GM21381 (cell line): ENCODE measurements at regions not wholly inside any gene's neighbourhood (a gene's known extent, or its start where the extent isn't known, plus 50 kb on each side); places are given as distances from the start of the nearest gene placed in this dataset.
"Not testable (repeated sequence)": the region's sequence is repeated elsewhere in the genome, so short reads cannot be mapped to it uniquely, and the experiment has no call there.

Source experiments
- ATAC-seq: cut with Tn5 transposase; IDR thresholded peaks from one replicate; pipeline ENCODE4 v1.9.1; 2021; ENCODE audit warnings: mild to moderate bottlenecking, moderate library complexity; ENCODE audit not compliant: unreplicated experiment

DNA sequence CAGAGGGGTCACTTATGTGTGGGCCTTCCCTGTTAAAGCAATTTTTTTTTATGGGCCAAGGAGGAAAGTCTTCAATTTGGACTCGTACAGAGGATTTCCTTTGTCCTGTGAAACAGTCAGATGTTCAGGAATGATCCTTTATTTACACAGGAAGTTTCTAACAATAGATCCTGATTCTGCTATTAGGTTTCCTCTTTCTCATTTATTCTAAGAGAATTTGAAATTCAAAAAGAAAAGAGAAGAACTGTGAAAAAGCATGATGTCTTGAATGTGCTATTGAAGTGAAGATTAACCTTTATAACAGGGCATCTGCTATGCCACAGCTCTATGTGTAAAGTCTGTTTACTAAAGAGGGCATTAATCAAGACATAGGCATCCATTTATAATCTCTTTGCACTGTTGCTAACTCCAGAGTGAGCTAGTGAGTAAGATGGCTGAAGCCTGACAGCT lies 105.3 kb upstream of the FAM98A start:
- no peak for ATAC-seq

DNA sequence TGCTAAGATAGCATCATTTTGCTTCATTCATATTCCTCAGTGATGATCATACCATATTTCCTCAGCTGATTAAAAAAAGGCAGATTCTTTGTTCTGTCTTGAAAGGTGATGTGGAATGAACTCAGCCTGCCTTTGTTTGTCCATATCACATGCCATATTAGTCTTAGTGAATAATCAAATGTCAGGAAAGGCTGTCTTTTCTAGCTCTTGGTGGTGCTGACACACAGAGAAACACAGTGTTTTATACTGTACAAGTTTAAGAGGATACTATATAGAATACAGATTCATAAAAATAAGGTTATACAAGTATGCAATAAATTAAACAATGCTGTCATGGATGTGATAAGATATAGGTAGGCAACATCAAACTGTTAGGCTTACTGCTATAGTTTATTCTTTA lies 97.1 kb upstream of the FAM98A start:
- no peak for ATAC-seq

DNA sequence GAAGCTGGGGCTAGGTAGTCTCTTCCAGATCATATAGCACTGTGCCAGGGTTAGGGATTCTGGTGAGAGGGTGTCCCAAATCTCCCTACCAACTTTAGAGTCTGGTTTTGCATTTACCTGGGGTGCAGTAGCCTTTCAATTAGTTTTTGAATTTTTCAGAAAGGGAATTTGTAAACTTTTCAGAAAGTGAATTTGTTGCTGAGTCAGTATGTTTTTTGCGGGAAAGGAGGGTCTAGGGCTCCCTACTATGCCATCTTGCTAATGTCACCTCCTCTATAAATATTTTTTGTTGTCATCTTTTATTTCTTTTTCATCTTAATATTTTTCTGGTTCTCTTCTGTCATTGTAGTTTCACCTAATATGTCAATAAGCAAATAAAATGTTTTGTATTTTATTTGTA lies 95.8 kb upstream of the FAM98A start:
- ATAC-seq: no peak

DNA sequence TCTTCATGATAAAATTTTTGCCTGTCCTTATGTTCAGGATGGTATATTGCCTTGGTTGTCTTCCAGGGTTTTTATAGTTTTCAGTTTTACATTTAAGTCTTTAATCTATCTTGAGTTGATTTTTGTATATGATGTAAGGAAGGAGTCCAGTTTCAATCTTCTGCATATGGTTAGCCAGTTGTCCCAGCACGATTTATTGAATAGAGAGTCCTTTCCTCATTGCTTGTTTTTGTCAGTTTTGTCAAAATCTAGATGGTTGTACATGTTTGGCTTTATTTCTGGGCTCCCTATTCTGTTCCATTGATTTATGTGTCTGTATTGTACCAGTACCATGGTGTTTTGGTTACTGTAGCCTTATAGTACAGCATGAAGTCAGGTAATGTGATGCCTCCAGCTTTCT lies 91.6 kb upstream of the FAM98A start:
- ATAC-seq: not testable (repeated sequence)

DNA sequence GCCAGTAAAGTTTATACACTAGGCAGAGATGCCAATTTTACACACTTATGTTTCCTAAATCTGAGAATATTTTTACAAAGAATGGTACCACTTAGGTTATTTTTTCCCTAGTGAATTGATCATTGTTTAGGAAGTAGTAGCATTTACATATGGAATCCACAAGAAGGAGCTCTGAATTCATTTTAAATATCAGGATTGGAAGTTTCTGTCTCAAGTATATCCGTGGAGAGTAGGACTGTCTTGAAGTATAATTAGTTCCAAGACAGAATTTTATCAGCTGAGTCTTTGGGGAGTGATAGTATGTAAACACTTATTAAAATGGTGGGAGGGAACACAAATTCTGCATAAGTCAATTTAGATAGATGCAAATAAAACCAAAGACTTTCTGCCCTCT lies 82.3 kb upstream of the FAM98A start:
- no peak for ATAC-seq

DNA sequence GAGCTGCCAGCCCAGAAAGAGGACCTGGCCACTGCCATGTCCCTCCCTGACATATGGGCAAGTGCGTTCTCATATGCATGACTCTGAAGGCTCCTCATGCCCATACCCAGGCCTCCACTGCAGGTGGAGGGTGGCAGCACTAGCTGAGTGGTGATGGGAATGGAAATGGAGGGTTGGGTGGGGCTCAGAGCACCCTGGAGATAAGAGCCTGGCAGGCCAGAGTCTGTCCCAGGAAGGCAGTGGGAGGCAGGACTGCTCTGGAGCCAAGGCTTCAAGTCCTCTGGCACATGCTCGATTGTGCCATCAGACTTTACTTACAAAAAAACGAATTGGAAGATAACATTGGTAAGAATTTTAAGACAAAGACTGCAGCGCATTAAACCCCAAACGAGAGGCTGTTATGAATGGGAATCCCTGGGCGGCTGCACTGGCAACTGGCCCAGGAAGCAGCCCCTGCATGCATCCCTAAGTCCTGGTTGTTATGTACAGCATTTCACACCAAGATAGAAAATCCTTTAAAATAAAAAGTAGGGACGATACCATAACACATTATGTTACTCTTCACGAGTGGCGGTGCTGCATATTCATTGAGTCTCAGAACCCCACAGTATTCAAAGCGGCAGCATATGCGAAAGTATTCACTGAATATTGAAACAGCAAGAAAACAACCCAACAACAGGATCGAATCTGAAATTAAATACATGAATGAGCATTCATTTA lies 81.7 kb upstream of the FAM98A start:
- ATAC-seq: no peak

DNA sequence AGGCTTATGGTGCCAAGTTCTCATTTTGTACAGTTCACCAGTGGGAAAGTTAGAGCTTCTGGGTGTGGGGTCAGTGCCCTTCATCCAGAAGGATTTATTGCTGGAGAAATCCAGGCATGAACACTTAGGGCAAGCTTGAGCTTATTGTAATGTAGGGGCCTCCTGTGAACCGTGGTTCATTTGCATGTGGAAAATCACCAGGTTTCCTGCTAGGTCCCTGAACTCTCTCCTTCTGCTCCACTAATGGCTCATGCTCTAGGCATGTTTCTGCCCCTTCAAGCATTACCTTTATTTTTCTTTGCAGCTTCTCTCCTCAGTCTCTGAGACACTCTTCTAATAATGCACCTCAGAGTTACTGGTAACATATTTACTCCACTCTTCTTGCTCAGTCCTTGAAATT lies 79.3 kb upstream of the FAM98A start:
- no peak for ATAC-seq

DNA sequence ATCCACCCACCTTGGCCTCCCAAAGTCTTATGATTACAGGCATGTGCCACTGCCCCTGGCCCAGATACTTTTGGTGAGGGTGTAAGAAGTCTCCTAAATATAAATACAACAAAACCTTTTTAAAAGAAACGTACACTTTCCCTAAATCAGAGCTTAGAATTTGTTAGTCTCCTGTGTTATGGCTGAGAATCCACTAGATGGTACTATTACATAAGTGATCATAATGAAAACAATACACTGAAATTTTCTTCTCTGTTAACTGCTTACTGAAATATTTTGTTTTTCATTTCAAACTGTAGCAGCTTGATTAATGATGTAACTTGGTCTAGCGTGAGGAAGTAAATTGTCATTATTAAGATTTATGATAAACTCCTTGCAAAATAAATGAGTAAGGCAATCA lies 74.8 kb upstream of the FAM98A start:
- ATAC-seq: no peak

DNA sequence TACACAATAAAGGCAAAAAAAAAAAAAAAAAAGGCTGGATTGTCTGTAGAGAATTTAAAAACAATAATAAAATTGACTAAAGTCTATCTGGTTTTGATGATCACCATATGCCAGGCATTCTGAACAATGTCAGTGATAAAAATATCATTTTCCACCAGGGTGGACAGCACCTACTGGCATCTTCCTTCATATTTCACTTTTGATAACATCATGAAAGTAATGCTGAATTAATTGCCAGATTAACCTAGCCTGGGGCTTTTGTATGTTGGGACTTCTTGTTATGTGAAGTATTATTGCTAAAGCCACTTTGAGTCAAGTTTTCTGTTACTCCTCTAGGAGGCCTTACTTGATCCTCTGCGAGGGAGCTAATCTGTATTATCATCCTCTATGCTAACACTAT lies 73.8 kb upstream of the FAM98A start:
- ATAC-seq: no peak

DNA sequence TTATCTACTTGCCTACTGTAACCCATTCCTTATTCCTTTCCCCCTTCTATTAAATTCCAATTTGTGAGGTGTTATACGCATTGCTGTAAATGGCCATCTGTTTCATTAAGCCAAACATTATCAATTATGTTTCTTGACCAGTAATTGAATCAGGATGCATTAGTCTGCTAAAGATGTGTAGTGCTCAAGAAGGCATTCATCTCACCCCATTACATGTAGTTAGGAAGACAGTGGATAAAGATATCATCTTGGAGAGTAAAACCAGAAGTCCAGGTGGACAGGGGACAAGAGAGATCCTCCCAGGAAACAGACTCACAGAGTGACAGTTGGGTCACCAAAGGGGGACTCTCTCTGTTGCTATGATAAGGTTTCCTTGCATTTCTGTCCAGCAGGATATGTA lies 73.3 kb upstream of the FAM98A start:
- no peak for ATAC-seq

DNA sequence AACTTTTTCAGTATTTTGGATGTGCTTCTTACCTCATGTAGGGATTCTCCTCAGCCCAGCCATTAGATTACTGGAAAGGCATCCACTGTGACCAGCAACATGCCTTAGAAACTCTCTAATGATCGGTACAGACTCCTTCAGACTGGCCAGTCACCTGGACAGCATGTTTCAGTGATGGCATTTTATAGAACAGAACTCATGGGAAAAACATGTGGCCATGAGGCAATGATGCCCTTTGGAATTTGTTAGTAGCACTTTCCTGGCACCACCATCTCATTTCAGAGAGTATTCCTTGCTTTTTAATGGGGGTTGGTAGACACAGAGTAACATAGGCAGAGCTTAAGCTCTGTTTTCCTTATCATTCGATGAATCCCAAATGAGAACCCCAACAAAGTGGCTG lies 72.1 kb upstream of the FAM98A start:
- no peak for ATAC-seq

DNA sequence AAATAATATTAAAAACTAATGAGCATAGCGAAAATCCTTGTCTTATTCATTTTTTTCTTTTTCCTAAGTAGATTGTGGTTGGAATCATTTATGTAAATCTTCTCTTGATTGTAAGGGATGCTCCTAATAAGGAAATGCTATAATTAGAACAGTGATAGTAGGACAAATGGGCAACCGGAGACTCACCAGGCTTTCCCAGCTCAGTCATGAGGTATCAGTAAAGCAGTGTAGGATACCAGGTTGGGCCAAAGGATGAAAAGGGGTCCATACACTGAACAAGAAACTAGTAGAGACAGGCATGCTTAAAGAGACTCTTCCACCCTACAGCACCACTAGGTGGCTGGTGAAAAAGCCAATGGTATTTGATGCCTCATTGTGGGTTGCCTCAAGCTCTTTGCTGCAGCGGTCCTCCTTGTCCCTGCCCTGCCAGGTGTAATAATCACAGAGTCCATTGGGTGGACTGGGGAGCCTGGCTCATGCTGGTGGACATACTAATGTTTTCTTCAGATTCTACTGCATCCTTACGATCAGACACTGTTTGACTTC lies 71.4 kb upstream of the FAM98A start:
- no peak for ATAC-seq

DNA sequence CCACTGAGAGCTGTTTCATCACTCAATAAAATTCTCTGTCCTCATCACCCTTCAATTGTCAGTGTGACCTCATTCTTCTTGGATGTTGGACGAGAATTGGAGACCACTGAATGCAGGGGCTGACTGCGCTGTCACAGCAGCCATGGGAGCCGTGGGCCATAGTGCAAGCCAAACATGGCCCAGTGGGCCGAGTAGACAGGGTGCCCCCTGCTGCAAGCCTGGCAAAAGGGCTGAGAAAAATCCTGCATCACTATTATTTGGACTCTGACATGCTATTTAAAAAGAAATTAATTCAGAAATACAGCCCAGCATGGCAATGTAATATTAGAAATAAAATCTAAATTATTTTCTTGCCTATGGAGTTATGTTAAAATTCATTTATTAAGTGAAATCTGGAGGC lies 67.8 kb upstream of the FAM98A start:
- ATAC-seq: no peak

DNA sequence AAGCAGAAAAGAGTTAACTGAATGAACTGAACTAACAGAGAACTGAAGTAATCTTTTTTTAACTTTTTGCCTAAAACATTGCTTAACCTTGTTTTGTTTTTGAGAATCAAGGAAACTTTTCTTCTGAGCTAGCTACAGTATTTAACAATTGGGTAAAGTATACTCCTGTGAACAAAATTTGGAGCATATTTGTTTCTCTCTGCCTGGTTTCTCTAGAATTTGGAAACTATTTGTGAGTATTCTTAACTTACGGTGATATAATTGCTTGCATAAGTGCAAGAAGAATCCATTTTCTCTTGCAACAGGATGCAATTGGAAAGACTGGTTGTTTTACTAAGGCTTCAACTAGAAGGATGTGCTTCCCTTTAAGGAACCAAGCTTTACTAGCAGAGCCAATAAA lies 65.9 kb upstream of the FAM98A start:
- ATAC-seq: no peak

DNA sequence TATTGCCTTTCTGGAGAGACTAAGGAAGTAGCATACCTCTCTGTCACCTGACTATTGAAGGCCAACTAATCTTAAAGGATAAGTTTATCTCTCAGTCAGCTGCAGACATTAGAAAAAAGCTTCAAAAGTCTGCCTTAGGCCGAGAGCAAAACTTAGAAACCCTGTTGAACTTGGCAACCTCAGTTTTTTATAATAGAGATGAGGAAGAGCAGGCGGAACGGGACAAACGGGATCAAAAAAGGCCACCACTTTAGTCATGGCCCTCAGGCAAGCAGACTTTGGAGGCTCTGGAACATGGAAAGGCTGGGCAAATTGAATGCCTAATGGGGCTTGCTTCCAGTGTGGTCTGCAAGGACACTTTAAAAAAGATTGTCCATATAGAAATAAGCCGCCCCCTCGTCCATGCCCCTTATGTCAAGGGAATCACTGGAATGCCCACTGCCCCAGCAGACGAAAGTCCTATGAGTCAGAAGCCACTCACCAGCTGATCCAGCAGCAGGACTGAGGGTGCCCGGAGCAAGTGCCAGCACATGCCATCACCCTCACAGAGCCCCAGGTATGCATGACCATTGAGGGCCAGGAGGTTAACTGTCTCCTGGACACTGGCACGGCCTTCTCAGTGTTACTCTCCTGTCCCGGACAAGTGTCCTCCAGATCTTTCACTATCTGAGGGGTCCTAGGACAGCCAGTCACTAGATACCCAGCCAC lies 61.5 kb upstream of the FAM98A start:
- no peak for ATAC-seq

DNA sequence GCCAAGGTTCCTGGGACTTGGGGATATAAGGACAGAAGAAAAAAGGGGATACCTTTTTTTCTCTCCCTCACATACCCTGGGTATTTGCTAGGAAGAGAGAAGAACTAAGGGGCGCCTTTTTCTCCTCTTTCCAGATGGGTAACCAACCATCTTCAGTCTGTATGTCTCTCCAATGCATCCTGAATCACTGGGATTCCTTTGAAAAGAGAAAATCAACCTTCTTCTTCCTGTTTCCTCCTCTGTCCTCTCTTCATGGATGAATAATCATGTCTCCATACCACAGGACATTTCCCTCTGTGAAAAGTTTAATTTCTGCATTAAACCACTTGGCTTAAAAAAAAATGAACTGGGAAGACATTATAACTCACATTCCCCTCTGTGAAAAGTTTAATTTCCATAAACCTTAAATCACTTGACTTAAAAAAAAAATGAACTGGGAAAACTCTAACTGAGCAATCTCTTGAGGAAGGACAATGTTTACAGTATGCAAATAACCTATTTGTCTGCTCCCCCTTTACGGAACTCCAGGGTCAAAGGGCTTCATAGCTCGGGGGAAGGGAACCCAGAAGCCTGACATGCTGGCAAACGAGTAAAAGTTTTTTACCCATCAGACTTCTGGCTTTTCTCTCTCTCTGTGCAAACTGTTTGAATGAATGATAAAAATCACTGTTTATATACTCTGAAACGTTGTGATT lies 56.7 kb upstream of the FAM98A start:
- no peak for ATAC-seq

DNA sequence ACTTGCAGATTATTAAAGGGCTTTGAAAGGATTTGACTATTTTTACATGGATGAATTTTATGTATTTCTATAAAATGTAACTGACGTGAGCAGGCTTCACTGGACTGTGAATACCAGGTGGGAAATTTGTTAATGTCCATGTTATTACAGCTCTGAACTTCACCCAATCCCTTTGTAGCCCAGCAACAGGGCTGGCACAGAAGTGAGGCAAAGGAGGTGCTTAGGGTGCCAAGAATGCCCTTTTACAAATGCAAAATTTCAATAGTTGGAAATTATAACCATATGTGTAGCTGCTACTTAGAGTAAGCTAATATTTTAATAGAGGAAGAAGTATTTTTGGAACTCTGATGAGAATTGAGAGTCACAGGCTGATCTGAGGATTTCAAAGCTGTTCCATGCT lies 53.7 kb upstream of the FAM98A start:
- no peak for ATAC-seq

DNA sequence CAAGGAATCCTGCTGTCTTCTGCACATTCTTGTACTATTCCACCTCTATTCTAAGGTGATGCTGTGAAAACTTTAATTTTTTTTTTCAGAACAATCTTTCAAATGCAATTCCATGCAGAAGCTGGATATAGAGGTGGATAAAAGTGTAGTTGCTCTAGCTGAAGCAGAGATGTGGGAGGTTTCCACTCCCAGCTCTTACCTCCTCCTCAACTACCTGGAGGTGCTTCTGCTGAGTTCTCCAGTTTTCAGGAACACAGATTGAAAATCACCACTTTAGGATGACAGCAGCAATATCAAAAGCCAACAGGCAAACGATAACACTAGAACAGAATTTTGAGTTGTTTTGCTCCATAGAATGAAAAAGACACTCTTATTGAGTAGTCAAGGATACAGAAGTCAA lies 51.1 kb upstream of the FAM98A start:
- ATAC-seq: no peak
